LNCAP (cell line): ENCODE measurements at regions not wholly inside any gene's neighbourhood (a gene's known extent, or its start where the extent isn't known, plus 50 kb on each side); places are given as distances from the start of the nearest gene placed in this dataset.

Source experiments
- CTCF ChIP-seq: fragments of 450-650 bp; IDR thresholded peaks from 2 replicates; pipeline ENCODE4 v1.5.1; 2017; ENCODE audit warnings: mild to moderate bottlenecking

GRCh38 chr6:142015011-142015410 is 117.7 kb upstream of the GJE1 start:
- TF ChIP-seq CTCF: no peak

- TF ChIP-seq CTCF: no peak
Measured at GRCh38 chr6:142014515-142014914, 118.2 kb upstream of the GJE1 start.

- no peak for TF ChIP-seq CTCF
Measured at GRCh38 chr6:142013875-142014495, 118.7 kb upstream of the GJE1 start.

- no peak for TF ChIP-seq CTCF
Measured at GRCh38 chr6:142013287-142013686, 119.4 kb upstream of the GJE1 start.

- no peak for TF ChIP-seq CTCF
Measured at GRCh38 chr6:142011775-142012174, 121.0 kb upstream of the GJE1 start.

GRCh38 chr6:142011156-142011555 is 121.6 kb upstream of the GJE1 start:
- TF ChIP-seq CTCF: no peak

GRCh38 chr6:142009647-142010046 is 123.1 kb upstream of the GJE1 start:
- TF ChIP-seq CTCF: no peak

- no peak for TF ChIP-seq CTCF
Measured at GRCh38 chr6:142008781-142009180, 123.9 kb upstream of the GJE1 start.
